Tibial nerve (tissue), 3 donors: ENCODE measurements at regions not wholly inside any gene's neighbourhood (a gene's known extent, or its start where the extent isn't known, plus 50 kb on each side); places are given as distances from the start of the nearest gene placed in this dataset.

ENCODE experiments used
- POLR2A ChIP-seq, 2 donors: fragments of 450-650 bp; IDR thresholded peaks; one replicate each; pipeline ENCODE4 v1.6.1; 2017; ENCODE audit warnings: antibody characterized with exemption in 2 of 2, mild to moderate bottlenecking in 2 of 2, moderate library complexity in 2 of 2
- TF ChIP-seq, protein P1 (sequence below), 5 experiments: fragments of 200-600 bp in 3 of 5; fragments of 450-650 bp in 2 of 5; sonication (generic) in 3 of 5; IDR thresholded peaks; one replicate each; pipeline ENCODE4 v1.5.1; 2016 to 2019; ENCODE audit warnings: antibody characterized with exemption in 5 of 5, mild to moderate bottlenecking in 3 of 5, moderate library complexity in 2 of 5

DNA sequence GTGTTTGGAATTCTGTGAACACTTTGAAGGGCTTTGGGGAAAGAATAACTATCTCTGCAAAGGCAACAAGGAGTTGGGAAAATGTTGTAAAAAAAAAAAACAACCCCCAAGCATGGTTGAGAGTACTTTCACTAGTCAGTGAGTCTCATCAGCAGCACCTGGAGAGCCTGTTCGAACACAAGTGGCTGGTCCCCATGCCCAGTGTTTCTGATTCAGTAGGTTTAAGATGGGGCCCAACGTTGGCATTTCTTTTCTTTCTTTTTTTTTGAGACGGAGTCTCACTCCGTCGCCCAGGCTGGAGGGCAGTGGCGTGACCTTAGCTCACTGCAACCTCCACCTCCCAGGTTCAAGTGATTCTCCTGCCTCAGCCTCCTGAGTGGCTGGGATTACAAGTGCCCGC lies 59.5 kb downstream of the KLF4 start:
- TF ChIP-seq, protein P1, sequence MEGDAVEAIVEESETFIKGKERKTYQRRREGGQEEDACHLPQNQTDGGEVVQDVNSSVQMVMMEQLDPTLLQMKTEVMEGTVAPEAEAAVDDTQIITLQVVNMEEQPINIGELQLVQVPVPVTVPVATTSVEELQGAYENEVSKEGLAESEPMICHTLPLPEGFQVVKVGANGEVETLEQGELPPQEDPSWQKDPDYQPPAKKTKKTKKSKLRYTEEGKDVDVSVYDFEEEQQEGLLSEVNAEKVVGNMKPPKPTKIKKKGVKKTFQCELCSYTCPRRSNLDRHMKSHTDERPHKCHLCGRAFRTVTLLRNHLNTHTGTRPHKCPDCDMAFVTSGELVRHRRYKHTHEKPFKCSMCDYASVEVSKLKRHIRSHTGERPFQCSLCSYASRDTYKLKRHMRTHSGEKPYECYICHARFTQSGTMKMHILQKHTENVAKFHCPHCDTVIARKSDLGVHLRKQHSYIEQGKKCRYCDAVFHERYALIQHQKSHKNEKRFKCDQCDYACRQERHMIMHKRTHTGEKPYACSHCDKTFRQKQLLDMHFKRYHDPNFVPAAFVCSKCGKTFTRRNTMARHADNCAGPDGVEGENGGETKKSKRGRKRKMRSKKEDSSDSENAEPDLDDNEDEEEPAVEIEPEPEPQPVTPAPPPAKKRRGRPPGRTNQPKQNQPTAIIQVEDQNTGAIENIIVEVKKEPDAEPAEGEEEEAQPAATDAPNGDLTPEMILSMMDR (IDR thresholded peaks at IDR 0.05): no peak
- TF ChIP-seq POLR2A (IDR thresholded peaks at IDR 0.05): no peak
